ENCODE measurements at regions not wholly inside any gene's neighbourhood (a gene's known extent, or its start where the extent isn't known, plus 50 kb on each side); places are given as distances from the start of the nearest gene placed in this dataset.

- no peak for DNase-seq
These were observed 93.4 kb upstream of the PTCH1 start for GRCh38 chr9:95610006-95610785.

GRCh38 chr9:95609426-95609825, 92.7 kb upstream of the PTCH1 start:
- no peak for DNase-seq

- DNase-seq = no peak
These were observed 91.6 kb upstream of the PTCH1 start for GRCh38 chr9:95608341-95608740.

GRCh38 chr9:95607507-95607906, 90.7 kb upstream of the PTCH1 start:
- no peak for DNase-seq

- no peak for DNase-seq
These were observed 89.9 kb upstream of the PTCH1 start for GRCh38 chr9:95606489-95607350.

GRCh38 chr9:95605816-95606488, 89.2 kb upstream of the PTCH1 start:
- DNase-seq = no peak

GRCh38 chr9:95605101-95605500, 88.3 kb upstream of the PTCH1 start:
- DNase-seq = no peak

- no peak for DNase-seq
These were observed 81.5 kb upstream of the PTCH1 start for GRCh38 chr9:95598236-95598635.

- no peak for DNase-seq
These were observed 79.0 kb upstream of the PTCH1 start for GRCh38 chr9:95595721-95596295.

- no peak for DNase-seq
These were observed 76.2 kb upstream of the PTCH1 start for GRCh38 chr9:95592931-95593330.

GRCh38 chr9:95588724-95589588, 72.2 kb upstream of the PTCH1 start:
- no peak for DNase-seq

- DNase-seq = no peak
These were observed 70.5 kb upstream of the PTCH1 start for GRCh38 chr9:95587021-95587964.

GRCh38 chr9:95586326-95586725, 69.6 kb upstream of the PTCH1 start:
- DNase-seq = no peak

GRCh38 chr9:95585824-95586223, 69.1 kb upstream of the PTCH1 start:
- no peak for DNase-seq

GRCh38 chr9:95584176-95584575, 67.4 kb upstream of the PTCH1 start:
- no peak for DNase-seq

GRCh38 chr9:95581900-95582299, 65.1 kb upstream of the PTCH1 start:
- DNase-seq = no peak

- DNase-seq = no peak
These were observed 64.3 kb upstream of the PTCH1 start for GRCh38 chr9:95580812-95581761.

- DNase-seq = no peak
These were observed 58.2 kb upstream of the PTCH1 start for GRCh38 chr9:95574866-95575553.

- no peak for DNase-seq
These were observed 57.4 kb upstream of the PTCH1 start for GRCh38 chr9:95574176-95574575.

Measured in amniotic stem cell (primary cell).